GM19463 (cell line): ENCODE measurements at regions not wholly inside any gene's neighbourhood (a gene's known extent, or its start where the extent isn't known, plus 50 kb on each side); places are given as distances from the start of the nearest gene placed in this dataset.

Experiments
- ATAC-seq: cut with Tn5 transposase; IDR thresholded peaks from one replicate; pipeline ENCODE4 v1.9.1; 2021; ENCODE audit warnings: mild to moderate bottlenecking, moderate library complexity; ENCODE audit not compliant: unreplicated experiment

DNA sequence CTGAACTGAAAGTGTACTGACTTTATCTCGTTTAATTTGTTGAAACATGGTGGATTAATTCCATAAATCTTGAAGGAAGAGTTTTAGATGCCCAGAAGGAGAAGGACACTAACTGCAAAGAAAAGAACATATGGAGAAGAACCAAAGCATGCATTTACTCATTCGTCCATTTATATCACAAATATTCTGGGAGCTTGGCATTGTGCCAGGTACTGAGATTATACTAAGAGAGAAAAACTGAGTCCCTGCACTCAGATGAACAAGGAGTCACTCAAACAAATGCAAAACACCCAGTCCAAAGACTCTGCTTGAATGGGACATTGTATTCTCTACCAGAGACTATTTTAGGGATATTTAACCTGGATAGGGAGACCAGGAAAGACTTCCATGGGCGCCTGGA lies 588.0 kb upstream of the MGMT start:
- ATAC-seq = no peak

DNA sequence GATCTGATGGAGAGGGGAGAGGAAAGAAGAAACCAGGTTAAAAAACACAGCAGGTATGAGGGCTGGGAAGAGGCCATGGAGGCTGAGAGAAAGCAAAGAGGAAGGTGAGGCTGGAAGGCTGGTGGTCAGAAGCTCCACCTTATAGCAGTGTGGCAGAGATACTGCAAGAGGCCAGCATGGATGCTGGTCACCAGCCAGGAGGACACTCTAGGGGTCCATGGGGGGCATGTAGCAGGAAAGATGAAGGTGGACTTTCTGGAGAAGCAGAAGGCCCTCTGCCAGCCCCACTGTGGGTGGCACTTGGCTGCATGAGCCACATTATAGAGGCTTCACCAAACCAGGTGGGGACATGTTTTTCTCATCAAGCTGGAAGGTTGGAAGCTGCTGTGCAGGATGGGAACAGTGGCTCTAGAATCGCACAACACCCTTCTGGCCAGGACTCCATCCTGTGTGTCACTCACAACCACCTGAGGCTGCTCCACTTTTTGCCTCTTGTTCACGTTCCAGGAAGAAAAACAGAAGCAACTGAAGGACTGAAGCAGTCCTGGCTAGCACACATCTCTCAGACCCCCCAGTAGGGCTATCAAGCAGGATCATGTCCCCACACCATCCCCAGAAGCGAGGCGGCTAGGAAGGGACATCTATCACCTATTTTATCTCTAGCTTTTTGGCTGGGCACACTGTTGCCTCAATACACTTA lies 587.5 kb upstream of the MGMT start:
- ATAC-seq = no peak

DNA sequence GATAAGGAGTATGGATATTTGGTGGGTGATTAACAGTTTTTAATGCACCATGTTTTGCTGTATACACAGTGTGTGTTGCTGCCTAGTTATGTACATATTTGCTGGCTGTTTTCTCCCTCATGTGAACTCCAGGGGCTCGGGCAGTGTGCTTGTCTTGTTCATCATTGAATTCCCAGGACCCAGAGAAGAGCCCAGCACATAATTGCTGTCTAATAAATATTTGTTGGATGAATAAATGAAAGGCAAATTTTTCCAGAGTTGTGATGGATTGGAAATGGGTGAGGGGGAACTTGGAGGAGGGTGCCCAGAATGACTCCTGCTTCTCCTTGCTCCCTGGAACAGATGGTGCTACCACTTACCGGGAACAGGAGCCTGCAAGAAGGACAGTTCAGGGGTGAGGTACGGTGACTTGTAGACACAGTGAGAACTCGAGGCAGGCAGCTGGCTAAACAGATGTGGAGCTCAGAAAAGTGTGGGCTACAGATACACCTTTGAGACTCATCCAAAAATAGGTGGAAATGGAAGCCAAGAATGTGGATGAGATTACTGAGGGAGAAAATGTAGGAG lies 586.8 kb upstream of the MGMT start:
- no peak for ATAC-seq

DNA sequence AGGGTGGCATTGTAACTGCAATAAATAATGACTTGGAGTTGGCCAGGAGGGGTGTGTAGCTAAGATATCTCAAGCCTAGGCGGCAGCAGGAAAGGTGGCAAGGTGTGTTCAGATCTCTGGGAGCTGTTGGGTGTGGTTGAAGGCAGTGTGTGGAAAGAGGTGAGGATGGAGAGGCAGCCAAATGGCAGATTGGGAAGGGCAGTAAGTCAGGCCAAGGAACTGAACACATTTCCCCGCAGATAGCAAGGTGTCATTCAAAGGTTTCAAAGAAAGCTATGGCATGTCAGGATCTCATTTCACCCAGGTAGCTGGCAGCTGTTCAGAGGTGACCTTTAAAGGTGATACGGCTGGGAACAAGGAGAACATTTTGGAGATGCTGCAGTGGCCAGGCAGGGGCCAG lies 586.0 kb upstream of the MGMT start:
- no peak for ATAC-seq

DNA sequence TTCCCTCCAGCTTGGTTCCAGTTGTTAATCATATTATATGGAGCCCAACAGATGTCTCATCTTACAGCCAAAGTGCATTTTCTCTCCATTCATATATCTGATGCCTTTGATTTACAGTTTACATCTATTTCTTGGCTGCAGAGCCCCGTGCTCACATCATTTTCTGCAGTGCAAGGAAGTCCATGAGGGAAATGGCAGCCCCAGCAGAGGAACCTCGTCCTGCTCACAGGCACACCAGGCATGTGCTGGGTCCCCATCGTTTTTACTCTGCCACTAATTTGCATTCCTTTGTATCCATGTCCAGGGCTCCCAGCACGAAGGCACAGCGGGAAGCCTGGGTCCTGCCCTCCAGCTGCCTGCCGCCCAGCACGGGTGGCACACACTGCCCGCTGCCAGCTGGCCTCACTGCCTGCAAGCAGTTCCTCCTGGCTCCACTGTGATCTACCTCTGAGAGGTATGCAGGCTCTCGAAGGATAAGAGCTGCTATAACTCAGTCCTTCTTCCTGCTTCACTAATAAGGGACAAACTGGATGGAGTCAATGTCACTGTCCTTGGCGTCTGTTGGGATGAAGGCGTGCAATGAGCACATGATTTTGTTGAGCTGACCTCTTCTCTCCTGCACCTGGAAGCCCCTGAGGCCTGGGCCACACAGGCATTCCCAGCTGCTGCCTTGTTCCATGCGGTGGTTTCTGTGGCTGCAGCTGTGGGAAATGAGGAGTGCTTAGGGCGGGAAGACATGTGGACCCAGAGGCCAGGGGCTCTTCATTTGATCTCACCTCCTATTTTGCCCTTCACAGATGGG lies 583.6 kb upstream of the MGMT start:
- no peak for ATAC-seq

DNA sequence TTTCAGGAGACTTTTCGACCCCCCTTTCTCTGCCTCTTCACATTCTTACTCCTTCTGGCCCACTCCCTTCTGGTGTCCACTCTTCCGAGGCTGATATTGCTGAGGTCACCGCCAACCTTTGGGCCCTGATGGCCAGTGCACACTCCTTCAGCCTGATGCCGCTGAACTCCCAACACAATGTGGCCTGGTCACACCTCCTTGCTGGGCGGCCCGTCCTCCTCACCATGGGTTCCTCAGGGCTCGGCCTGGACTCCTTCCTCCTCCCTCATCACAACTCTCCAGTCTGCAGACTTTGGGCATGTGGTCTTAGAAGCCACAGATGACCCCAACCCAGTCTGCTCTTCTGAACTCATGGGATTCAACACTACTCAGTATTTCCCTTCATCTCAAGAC lies 583.0 kb upstream of the MGMT start:
- no peak for ATAC-seq

DNA sequence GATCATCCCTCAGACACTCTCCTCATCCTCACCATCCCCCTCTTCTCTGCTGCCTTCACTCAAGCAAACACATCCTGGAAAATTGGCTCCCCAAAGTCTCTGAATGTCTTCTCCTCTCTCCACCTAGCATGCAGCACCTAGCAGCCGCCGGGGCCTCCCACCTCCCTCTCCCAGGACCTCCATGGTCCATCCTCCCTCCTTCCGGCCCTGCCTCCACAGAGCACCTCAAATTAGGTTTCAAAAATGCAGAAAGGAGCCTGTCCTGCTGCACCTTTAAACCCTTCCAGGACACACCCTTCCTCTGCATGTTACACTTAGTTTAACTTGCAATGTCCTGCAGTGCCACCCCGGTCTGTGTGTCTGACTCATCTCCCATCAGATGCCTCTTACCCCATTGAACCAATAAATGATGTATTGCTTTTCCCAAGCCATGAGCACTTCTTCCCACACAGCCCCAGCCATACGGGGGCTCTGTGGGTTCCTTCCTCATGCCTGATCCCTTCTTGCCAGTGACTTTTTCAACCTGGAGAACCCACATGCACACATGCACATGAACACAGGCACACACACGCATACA lies 582.5 kb upstream of the MGMT start:
- ATAC-seq = no peak

DNA sequence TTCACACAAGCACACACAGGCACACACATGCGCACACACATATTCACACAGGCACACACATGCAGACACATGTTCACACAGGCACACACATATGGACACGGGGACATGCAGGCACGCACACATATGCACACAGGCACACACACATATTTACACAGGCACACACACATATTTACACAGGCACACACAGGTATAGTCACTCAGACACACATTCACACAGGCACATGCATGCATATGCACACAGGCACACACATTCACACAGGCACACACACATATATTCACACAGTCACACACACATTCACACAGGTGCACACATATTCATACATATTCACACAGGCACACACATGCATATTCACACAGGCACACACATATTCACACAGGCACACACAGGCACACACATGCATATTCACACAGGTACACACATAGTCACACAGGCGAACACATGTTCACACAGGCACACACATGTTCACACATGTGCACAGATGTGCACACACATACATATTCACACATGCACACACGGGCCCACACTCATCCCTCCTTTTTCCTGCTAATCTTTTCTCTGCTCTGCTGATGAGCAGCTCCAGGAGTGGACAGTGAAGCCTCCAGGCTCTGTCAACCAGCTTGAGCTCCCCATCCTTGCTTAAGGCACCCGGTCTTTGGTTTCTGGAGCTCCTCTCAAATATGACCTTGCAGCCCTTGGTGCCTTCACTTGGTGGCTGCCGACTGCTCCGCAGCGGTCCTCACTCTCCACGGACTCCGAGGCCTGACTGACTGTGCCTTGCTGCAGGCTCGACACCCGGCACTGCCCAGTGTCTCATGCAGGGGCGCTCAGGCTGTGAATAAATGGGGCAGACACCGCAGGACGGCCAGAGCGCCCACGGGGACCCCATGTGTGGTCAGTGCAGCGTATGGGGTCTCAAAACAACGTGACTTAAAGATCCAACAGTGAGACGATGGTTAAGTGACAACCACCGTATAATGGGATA lies 581.2 kb upstream of the MGMT start:
- no peak for ATAC-seq

DNA sequence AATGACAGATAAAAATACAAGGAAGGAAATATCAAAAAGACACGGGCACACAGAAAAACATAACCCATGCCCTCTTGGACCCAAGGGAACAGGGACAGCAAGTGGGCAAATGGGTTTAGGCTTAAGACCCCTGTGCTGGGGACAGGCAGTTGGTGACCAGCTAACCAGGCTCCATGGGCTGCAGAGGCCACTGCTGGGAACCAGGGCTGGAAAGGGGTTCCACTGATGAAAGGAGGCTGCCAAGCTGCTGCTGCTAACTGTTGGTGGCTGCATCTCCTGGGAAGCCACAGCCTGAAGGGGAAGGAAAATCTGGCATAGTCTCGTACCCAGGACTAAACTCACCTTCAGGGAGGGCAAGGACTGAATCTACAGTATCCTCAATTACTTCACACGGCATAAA lies 579.2 kb upstream of the MGMT start:
- no peak for ATAC-seq

DNA sequence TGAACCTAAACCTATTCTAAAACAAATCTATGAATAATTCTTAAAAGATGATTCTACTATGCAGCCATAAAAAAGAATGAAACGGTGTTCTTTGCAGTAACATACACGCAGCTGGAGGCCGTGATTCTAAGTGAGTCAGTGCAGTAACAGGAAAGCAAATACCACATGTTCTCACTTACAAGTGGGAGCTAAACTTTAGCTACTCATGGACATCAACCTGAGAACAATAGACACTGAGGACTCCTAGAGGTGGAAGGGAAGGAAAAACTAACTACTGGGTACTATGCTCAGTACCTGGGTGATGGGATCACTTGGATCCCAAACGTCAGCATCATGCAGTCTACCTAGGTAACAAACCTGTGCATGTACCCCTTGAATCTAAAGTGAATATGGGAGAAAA lies 575.0 kb upstream of the MGMT start:
- no peak for ATAC-seq

DNA sequence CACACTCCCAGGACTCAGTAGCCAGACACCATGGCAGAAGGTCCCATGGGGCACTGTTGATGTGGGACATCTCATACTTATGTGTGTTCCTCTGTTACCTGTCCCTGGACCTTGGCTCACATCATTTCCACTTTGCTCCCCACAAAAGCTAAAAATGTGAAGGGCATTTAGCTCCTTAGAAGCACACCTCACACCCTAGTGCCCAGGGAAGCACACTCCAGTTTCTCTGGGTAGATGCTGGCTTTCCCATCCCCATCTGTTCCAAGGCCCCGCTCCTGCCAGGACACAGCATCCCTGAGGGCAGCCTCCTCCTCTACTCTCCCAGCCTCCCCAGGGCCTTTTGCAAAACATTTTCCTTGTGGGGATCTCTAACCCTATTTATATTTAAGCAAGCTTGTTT lies 572.4 kb upstream of the MGMT start:
- no peak for ATAC-seq

DNA sequence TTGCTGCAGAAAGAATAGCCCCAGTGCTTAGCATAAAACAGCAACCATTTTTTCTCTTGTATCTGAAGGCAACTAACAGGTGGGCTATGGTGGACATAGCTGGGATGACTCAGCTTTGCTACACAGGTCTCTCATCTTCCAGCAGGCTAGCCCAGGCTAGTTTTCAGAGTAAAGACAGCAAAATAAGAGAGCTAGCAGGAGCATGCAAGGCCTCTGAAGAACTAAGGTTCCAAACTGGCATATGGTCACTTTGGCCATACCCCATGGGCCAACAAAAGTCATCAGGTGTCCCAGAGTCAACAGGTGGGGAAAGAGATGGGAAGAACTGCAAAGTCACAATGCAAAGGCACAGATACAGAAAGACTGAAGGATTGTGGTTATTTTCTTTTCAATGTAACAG lies 571.6 kb upstream of the MGMT start:
- no peak for ATAC-seq

DNA sequence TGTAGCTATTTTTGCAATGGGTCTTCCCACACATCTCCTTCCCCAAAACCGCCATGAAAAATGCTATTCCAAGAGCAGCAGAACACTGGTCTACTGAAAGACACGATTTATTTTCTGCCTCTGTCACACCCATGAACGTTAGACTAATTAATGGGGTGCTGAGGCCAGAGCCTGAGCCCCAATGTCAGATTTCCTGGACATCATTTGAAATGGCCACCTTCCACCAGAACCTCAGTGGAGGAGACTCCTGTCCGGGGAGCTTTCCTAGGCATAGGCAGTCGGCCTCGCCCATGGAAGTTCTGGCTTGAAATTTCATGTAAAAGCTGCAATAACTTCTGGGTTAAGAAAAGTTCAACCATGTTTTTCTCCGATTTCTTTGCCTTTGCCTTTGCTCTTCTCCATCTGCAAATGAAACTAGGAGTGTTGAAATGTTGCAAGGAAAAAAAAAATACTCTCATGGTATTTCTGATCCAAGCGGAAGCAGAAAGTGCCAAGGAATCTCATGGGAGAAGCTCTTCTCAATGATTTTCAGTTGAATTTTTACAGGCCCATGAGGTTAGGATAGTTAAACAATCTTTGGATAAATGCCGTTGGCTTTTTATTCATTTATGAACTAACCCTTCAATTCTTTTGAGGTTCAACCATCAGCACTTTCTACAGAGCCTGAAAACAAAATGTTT lies 570.8 kb upstream of the MGMT start:
- ATAC-seq = no peak

DNA sequence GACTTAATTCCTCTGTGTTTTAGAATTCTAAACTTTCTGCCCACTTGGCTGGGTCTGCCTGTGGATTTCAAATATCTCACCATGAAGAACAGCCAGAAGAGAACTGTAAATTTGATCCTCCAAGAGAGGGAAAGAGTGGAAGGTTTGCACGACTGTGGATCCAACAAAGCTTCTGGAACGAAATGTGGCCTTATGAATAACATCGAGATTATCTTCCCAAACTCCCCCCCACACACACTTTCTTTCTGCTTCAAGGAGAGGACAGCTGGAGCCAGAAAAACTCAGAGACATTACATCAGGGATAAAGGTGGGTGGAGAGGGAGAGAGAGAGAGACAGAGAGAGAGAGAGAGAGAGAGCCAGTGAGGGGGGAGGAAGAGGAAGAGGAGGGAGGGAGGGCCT lies 570.1 kb upstream of the MGMT start:
- ATAC-seq = no peak

DNA sequence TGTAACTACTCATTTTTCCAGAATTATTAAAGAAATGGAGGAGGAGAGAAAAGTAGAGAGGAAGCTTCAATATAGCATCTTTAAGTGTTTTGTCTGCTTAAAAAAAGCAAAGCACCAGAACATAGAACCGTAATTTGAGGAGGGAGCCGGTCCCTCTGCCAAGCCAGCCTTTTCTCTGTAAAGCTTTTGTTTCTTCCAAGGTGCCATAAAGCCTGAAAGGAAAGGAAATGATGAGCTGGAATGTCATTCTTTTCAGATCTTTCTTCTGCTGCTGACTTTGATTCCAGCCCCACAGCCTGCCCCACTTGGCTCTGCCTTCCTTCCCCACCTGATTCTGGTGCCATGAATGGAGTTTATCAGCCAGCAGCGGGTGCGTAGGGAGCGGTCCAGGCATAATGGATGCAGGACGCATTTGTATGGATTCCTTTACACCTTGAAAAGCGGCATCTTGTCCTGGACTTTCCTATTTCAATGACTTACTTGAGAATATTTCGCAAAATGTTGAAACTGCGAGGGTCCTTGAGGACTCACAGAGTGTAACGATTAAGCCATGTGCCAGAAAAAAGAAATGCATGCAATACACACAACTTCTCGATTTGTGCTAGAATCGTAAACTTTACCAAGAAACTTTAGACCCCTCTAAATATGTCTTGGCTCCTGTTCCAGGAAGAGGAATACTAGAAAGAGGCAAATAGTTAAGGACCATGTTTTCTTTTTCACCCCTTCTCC lies 569.5 kb upstream of the MGMT start:
- no peak for ATAC-seq

DNA sequence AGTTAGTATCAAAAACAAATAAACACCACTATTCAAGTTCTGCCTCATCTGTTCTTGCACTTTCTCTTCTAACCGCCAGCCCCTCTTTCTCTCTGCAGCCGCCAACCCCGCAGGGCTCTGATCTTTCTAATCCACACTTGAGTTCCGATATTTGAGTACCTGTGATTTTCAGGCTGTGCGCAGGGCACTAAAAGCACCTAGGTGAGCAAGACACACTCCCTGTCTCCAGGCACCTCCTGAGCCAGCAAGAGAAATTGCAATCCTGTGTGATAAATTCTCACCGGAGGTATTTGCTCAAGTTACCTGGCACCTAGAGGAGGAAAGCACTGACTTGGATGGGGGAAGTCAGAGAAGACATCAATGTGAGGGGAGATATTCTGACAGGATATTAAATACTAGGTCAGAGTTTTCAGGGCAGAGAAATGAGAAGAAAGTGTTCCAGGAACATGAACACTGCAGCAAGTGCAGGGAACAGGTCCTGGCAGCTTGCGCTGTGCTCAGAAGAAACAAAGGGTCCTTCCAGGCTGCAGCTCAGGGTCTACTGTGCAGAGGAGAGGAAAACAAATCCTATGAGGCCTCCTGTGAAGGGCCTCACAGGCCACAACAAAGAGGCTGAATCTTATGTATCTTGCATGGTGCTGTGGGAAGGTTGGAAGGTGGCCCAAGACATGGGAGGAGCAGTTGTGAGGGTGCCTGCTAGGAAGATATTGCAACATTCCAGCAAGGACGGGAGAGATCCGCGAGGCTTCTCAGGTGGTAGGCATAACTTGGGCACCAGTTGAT lies 568.7 kb upstream of the MGMT start:
- no peak for ATAC-seq

DNA sequence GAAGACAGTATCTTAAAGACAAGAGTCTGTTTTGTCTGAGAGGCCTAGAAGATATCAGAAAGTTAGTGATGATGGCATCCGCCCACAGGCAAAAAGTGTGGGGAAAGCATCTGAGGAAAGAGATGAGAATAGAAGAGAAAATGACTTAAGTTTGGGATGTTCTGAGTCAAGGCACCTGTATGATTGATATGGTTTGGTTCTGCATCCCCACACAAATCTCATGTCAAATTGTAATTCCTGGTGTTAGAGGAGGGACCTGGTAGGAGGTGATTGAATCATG lies 568.2 kb upstream of the MGMT start:
- no peak for ATAC-seq

DNA sequence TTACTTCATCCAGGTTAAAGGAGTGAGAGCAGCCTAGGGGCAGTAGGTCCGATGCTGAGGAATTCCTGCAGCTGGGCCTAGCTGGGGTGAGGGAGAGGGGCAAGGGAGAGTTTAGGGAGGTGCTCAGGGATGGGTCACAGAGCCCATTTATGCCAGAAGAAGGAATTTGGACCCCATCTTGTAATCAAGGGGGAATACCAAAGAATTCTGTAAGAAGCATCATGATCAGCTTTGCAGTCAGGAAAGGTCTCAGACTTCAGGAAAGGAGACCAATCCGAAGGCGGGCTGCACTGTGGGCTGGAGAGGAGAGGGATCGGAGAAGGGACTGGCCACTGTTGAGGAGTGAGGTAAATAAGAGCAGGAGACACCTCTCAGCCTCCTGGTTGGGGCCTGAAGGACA lies 566.6 kb upstream of the MGMT start:
- ATAC-seq = no peak

DNA sequence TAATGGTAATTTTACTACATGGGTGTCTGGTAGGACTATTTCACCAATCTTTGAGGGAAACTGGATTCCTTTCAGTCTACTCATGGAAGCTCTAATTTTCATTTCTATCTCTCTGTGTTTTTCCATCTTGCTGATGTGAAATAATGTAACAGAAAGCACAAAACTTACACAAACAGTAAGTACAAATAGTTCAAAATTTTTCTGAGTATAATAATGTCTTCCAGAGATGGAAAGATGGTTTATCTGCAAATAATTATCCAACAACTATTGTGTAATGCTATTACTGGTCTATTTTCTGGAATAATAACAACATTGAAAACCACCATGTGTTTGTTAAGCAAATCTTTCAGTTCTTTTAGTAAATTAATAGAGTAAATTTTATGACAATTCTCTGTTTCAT lies 565.8 kb upstream of the MGMT start:
- no peak for ATAC-seq
